Caco-2 (cell line): ENCODE measurements at regions not wholly inside any gene's neighbourhood (a gene's known extent, or its start where the extent isn't known, plus 50 kb on each side); places are given as distances from the start of the nearest gene placed in this dataset.

Source experiments
- BruUV-seq: library from RNA; stranded (reverse); fragments of 400-500 nt; replicated peaks from 2 replicates; lab custom pipeline; 2021; lab: Mats Ljungman, UMichigan
- CTCF ChIA-PET: fragments of 300-600 bp; sonication (Branson Sonifier 250); formaldehyde crosslinking; loops from one replicate; lab custom pipeline; 2022; ENCODE audit warnings: antibody characterized with exemption; lab: Charles Lee
- POLR2A ChIA-PET: fragments of 300-600 bp; sonication (Branson Sonifier 250); formaldehyde crosslinking; loops from one replicate; lab custom pipeline; 2022; ENCODE audit warnings: antibody characterized with exemption; lab: Charles Lee
- DNase-seq, 2 experiments: peaks; one replicate each; pipeline versions ENCODE4 v3.0.0 to v3.0.0-alpha.2; 2020 to 2022
- H3K27me3 ChIP-seq: replicated peaks from 2 replicates; pipeline ENCODE4 v1.6.0; 2011; ENCODE audit warnings: low read length; ENCODE audit not compliant: control insufficient read depth, insufficient read depth
- H3K36me3 ChIP-seq: 2 replicates; pipeline ENCODE4 v1.5.1; 2011; ENCODE audit warnings: low read length; ENCODE audit not compliant: control insufficient read depth, insufficient read depth
- H3K4me1 ChIP-seq: fragments of 250-450 bp; sonication (Bioruptor Pico); 2 replicates; pipeline ENCODE4 v1.5.1; 2020; ENCODE audit warnings: mild to moderate bottlenecking
- H3K4me3 ChIP-seq: 2 replicates; pipeline ENCODE4 v1.5.1; 2011; ENCODE audit warnings: low read depth, mild to moderate bottlenecking, control low read depth, low read length
- H3K9me3 ChIP-seq: fragments of 250-450 bp; sonication (Bioruptor Pico); 2 replicates; pipeline ENCODE4 v1.5.1; 2020; ENCODE audit warnings: mild to moderate bottlenecking, moderate library complexity
- H3K27ac Mint-ChIP-seq: one replicate; pipeline ENCODE4 v1.8.0; 2022; ENCODE audit warnings: mixed read lengths; ENCODE audit not compliant: unreplicated experiment
- H3K27me3 Mint-ChIP-seq: one replicate; pipeline ENCODE4 v1.8.0; 2022; ENCODE audit warnings: mixed read lengths; ENCODE audit not compliant: insufficient read depth, unreplicated experiment
- H3K36me3 Mint-ChIP-seq: one replicate; pipeline ENCODE4 v1.8.0; 2022; ENCODE audit warnings: mild to moderate bottlenecking, mixed read lengths; ENCODE audit not compliant: insufficient read depth, unreplicated experiment
- H3K4me1 Mint-ChIP-seq: one replicate; pipeline ENCODE4 v1.8.0; 2022; ENCODE audit warnings: low read depth, mixed read lengths; ENCODE audit not compliant: unreplicated experiment
- H3K4me3 Mint-ChIP-seq: one replicate; pipeline ENCODE4 v1.8.0; 2022; ENCODE audit warnings: mild to moderate bottlenecking, moderate library complexity, mixed read lengths; ENCODE audit not compliant: unreplicated experiment
- H3K9me3 Mint-ChIP-seq: one replicate; pipeline ENCODE4 v1.8.0; 2022; ENCODE audit warnings: mixed read lengths; ENCODE audit not compliant: unreplicated experiment
- intact Hi-C: fragments of 100-400 bp; cut with micrococcal nuclease; formaldehyde crosslinking; loops from one replicate; pipeline ENCODE4 v1.10.0; 2022; ENCODE audit not compliant: unreplicated experiment
- TF ChIP-seq, protein P1 (sequence below), 2 experiments: fragments of 200-600 bp in 1 of 2; IDR thresholded peaks; 1 replicate in 1 of 2; 2 replicates in 1 of 2; pipeline versions ENCODE4 v1.5.1 to v1.8.0; 2011 to 2022; ENCODE audit warnings: antibody characterized with exemption in 1 of 2, control low read depth in 1 of 2, inconsistent platforms in 1 of 2, low read depth in 1 of 2, low read length in 1 of 2, mild to moderate bottlenecking in 1 of 2, moderate library complexity in 1 of 2; ENCODE audit not compliant: insufficient read depth in 1 of 2, severe bottlenecking in 1 of 2, unreplicated experiment in 1 of 2

DNA sequence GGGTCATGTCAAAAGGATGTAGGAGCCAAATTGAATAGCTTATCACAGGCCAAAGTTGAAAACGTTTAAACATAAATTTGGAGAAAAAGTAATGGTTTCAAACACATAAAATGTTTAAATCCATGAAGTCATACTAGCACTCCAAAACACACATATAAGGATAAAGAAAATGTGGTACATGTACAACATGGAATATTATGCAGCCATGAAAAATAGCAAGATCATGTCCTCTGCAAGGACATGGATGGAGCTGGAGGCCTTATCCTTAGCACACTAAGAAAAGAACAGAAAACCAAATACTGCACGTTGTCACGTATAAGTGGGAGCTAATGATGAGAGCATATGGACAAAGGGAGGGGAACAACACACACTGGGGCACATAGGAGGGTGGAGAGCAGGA lies 911.7 kb upstream of the PCDH20 start:
- H3K9me3 Mint-ChIP-seq: no peaks in the 10 kb centered on the region
- Histone ChIP-seq H3K27me3 (no peaks in the 10 kb centered on the region), H3K4me1 (no peaks in the 10 kb centered on the region), H3K9me3 (no peaks in the 10 kb centered on the region), H3K36me3 (no peaks in the 10 kb centered on the region), H3K4me3 (no peak overlapping the region)
- peaks cover 5% of the 10 kb centered on the region for H3K27me3 Mint-ChIP-seq
- ChIA-PET CTCF (no interaction called here), POLR2A (no interaction called here)
- no peaks in the 10 kb centered on the region for H3K4me1 Mint-ChIP-seq
- no TSS peak for BruUV-seq
- TF ChIP-seq, protein P1, sequence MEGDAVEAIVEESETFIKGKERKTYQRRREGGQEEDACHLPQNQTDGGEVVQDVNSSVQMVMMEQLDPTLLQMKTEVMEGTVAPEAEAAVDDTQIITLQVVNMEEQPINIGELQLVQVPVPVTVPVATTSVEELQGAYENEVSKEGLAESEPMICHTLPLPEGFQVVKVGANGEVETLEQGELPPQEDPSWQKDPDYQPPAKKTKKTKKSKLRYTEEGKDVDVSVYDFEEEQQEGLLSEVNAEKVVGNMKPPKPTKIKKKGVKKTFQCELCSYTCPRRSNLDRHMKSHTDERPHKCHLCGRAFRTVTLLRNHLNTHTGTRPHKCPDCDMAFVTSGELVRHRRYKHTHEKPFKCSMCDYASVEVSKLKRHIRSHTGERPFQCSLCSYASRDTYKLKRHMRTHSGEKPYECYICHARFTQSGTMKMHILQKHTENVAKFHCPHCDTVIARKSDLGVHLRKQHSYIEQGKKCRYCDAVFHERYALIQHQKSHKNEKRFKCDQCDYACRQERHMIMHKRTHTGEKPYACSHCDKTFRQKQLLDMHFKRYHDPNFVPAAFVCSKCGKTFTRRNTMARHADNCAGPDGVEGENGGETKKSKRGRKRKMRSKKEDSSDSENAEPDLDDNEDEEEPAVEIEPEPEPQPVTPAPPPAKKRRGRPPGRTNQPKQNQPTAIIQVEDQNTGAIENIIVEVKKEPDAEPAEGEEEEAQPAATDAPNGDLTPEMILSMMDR (IDR thresholded peaks at IDR 0.05; ENCODE audit: insufficient read depth in 1 of 2, low read depth in 1 of 2, low read length in 1 of 2, severe bottlenecking in 1 of 2, unreplicated experiment in 1 of 2): no peak
- H3K4me3 Mint-ChIP-seq: no peak overlapping the region
- no peak for DNase-seq
- H3K27ac Mint-ChIP-seq: no peak overlapping the region
- no peaks in the 10 kb centered on the region for H3K36me3 Mint-ChIP-seq
- intact Hi-C loops: no loop called here

DNA sequence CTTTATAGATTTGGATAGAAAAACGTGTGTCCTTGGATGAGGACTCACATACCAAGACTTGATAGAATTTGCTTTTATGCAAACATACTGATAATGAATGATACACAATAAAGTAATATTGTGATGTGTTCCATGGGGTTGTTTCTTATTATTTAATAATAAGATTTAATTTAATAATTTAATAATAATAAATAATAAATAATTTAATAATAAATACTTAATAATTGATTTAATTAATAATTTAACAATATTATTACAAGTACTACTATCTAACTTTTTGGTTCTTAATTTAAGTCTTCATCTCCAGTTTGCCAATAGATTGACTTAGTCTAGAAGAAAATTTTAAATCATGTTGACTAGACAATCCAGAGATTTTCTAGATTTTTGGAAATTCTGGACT lies 909.2 kb upstream of the PCDH20 start:
- no peak overlapping the region for H3K4me3 Mint-ChIP-seq
- TF ChIP-seq, protein P1 (IDR thresholded peaks at IDR 0.05; ENCODE audit: insufficient read depth in 1 of 2, low read depth in 1 of 2, low read length in 1 of 2, severe bottlenecking in 1 of 2, unreplicated experiment in 1 of 2): no peak
- H3K36me3 Mint-ChIP-seq: no peaks in the 10 kb centered on the region
- no peaks in the 10 kb centered on the region for H3K4me1 Mint-ChIP-seq
- BruUV-seq: no TSS peak
- POLR2A ChIA-PET: no interaction called here
- H3K4me3 ChIP-seq: no peak overlapping the region
- DNase-seq: no peak
- no peaks in the 10 kb centered on the region for H3K9me3 Mint-ChIP-seq
- intact Hi-C loops: no loop called here
- H3K9me3 ChIP-seq: no peaks in the 10 kb centered on the region
- no peaks in the 10 kb centered on the region for H3K27me3 ChIP-seq
- H3K4me1 ChIP-seq: no peaks in the 10 kb centered on the region
- no peak overlapping the region for H3K27ac Mint-ChIP-seq
- H3K27me3 Mint-ChIP-seq: no peaks in the 10 kb centered on the region
- no peaks in the 10 kb centered on the region for H3K36me3 ChIP-seq
- CTCF ChIA-PET: no interaction called here

DNA sequence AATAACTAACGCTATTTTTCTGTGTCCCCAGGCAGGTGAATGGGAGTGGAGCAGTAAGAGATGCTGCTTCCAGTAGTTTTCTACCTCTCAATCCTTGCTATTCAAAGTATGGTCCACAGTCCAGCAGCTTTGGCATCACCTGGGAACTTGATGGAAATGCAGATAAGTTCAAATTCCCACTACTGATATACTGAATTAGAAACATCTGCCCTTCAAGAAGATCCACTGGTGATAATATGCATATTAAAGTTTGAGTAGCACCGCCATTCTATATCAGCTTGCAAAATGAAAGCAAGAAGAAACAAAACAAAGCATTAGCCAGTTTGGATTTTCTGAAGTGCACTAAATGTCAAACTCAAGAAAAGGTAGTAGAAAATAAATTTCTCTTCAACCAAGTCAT lies 906.2 kb upstream of the PCDH20 start:
- H3K27ac Mint-ChIP-seq: no peak overlapping the region
- no peak overlapping the region for H3K4me3 ChIP-seq
- intact Hi-C loops: no loop called here
- no peaks in the 10 kb centered on the region for H3K4me1 Mint-ChIP-seq
- POLR2A ChIA-PET: no interaction called here
- no TSS peak for BruUV-seq
- H3K9me3 ChIP-seq: no peaks in the 10 kb centered on the region
- CTCF ChIA-PET: no interaction called here
- no peak for DNase-seq
- no peak overlapping the region for H3K4me3 Mint-ChIP-seq
- H3K36me3 ChIP-seq: no peaks in the 10 kb centered on the region
- TF ChIP-seq, protein P1 (IDR thresholded peaks at IDR 0.05; ENCODE audit: insufficient read depth in 1 of 2, low read depth in 1 of 2, low read length in 1 of 2, severe bottlenecking in 1 of 2, unreplicated experiment in 1 of 2): no peak
- H3K4me1 ChIP-seq: no peaks in the 10 kb centered on the region
- no peaks in the 10 kb centered on the region for H3K9me3 Mint-ChIP-seq
- no peaks in the 10 kb centered on the region for H3K27me3 Mint-ChIP-seq
- no peaks in the 10 kb centered on the region for H3K36me3 Mint-ChIP-seq
- H3K27me3 ChIP-seq: no peaks in the 10 kb centered on the region
